ENCODE measurements at regions not wholly inside any gene's neighbourhood (a gene's known extent, or its start where the extent isn't known, plus 50 kb on each side); places are given as distances from the start of the nearest gene placed in this dataset.
"Not testable (repeated sequence)": the region's sequence is repeated elsewhere in the genome, so short reads cannot be mapped to it uniquely, and the experiment has no call there.

DNA sequence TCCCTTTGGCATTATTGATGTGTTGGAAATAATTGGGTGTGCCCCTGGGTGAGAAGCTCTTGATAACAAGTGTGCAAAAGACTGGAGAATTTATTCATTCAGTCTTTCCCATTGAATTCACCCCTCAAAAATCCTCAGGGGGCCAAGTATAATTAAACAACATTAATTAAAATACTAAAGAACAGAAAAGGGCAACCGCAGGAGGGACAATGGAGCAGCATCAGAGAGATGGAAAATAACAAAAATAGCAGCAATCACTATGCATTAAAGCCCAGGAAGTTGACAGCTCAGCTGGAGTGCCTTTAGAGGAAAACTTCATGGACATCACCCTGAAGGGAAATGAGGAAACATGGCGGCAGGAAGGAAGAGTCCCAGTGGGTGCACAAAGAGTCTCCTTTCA is 227.6 kb downstream of the MINAR1 start:
- DNase-seq (ENCODE audit: low spot score) = no peak

- no peak for DNase-seq (ENCODE audit: low spot score)
Measured at GRCh38 chr15:79661411-79661810, 229.3 kb downstream of the MINAR1 start.

DNA sequence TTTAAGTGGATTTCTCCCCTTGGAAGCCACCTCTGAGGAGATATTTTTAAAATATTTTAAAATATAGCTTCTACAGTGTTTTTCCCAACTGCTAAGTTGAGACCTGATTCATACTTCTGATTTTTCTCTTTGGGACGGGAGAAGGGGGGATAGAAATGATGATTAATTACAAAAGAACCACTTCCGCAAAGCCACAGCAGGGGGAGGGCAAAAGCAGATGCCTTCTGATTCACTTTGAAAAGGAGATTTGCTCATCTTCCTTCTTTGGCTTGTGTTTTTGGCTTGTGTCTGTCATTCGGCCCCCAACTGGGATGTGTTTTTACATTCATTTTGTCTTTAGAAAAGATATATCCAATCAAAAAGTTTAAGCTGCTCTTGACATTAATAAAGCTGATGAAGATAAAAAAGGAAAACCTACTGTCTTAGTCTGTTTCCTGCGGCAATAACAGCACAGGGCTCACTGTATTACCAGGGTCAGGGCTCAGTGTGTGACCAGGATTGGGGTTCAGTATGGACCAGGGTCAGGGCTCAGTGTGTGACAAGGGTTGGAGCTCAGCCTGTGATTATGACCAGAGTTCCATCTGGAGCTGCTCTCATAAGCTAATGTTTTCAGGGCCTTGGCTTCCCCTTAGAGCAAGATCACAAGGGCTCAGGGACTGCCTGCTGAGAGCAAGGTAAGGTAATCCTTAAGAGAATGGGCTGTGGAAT is 223.2 kb downstream of the MTHFS start:
- no peak for DNase-seq (ENCODE audit: low spot score)

DNA sequence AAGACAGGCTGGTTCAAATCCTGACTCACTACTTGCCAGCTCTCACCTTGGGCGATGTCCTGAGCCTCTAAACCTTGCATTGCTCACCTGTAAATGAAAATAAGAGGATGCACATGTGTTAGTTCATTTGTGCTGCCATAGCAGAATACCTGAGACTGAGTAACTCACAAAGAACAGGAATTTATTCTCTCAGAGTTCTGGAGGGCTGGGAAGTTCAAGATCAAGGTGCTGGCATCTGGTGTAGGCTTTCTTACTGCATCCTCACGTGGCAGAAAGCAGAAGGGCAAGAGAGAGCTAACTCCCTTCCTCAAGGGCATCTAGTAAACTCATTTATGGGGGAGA is 222.7 kb downstream of the MTHFS start:
- no peak for DNase-seq (ENCODE audit: low spot score)

DNA sequence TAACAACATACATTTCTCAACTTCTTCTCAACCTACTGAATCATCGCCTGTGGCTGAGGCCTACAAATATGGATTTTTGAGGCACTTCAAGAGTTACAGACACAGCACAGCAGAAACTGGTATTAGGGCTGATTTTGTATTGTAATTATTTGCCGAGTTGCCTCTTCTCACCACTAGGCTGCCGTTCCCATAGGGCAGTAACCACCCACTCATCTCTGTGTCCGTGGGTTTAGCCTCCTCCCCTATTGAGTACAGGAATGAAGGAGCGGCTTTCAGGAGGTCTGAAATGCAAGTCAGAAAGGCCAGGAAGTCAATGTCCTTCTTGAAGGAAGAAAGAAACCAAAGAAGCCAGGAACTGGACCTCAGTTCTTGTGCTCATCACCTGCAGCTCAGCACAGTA is 220.8 kb downstream of the MTHFS start:
- no peak for DNase-seq (ENCODE audit: low spot score)

GRCh38 chr15:79676621-79677020 is 220.2 kb downstream of the MTHFS start:
- DNase-seq (ENCODE audit: low spot score) = no peak

GRCh38 chr15:79677241-79677640 is 219.6 kb downstream of the MTHFS start:
- DNase-seq (ENCODE audit: low spot score) = no peak

GRCh38 chr15:79678032-79678701 is 218.6 kb downstream of the MTHFS start:
- DNase-seq (ENCODE audit: low spot score) = no peak

DNA sequence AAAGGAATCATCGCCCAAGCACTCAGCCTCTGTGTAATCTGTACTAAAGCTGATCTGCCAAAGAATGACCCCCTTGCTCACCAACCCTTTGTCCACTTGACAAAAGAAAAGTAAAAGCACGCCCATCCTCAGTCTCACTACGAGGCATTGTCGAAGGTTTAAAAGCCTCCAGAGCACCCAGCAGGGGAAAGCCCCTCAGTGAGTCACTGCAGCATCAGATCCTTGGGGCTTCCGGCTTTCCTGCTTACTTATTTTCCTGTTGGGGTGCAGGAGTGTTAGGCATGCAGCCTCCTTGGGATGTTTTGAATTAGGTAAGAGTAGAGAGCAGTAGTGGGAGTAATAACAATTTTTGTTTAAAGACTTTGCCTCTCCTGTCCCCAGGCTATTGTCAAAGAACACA is 216.1 kb downstream of the MTHFS start:
- no peak for DNase-seq (ENCODE audit: low spot score)

- no peak for DNase-seq (ENCODE audit: low spot score)
Measured at GRCh38 chr15:79682285-79682684, 214.5 kb downstream of the MTHFS start.

DNA sequence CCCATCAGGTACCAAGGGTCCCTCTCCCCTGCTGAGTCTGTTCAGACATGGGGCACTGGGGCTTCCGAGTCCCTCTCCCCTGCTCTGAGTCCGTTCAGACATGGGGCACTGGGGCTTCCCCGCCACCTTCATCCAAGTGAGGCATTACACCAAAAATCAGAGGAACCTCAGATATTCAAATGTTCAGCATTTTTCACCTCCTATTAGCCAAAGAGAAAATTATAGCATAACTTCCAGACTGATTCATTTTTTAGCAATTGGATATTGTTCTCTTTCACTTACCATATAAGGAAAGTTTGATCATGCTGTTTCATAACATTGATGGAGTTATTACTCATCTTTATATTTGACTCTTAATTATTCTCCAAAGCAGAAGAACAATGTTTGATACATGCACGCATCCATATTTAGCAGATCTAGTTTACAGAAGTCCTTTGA is 213.9 kb downstream of the MTHFS start:
- DNase-seq (ENCODE audit: low spot score) = no peak

DNA sequence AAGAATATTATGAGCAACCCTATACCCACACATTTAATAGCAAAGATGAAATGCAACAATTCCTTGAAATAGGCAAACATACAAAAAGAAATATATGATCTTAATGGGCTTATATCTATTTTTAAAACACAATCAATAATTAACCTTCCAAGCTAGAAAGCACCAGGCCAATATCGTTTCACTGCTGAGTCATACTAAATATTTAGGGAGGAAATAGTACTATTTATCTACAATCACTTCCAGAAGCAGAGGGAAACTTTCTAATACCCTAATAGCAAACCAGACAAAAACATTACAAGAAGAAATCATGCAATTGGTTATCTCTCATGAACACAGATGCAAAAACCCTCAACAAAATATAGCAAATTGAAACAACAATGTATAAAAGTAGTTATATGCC is 207.8 kb downstream of the MTHFS start:
- DNase-seq (ENCODE audit: low spot score) = no peak

GRCh38 chr15:79700951-79701480 is 195.8 kb downstream of the MTHFS start:
- no peak for DNase-seq (ENCODE audit: low spot score)

DNA sequence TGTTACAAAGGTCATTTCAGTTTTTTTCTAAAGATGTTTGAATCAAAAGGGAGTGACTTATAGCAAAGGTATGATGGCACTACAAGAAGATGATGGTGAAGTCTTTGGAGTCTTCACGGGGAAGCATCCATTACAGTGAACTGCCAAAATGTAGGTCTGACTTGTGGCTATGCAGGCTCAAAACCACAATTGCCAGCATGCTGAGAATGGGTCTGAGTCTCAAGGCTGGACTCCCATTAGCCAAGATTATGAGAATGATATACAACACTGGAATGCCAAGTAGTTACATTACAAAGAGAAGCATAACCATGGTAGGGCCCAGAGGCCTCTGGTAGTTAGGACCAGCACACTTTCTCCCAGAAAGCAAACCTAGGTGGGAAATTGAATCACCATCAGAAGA is 194.2 kb downstream of the MTHFS start:
- no peak for DNase-seq (ENCODE audit: low spot score)

GRCh38 chr15:79721256-79721655 is 175.6 kb downstream of the MTHFS start:
- DNase-seq (ENCODE audit: low spot score) = no peak

GRCh38 chr15:79724312-79724711 is 172.5 kb downstream of the MTHFS start:
- DNase-seq (ENCODE audit: low spot score) = no peak

DNA sequence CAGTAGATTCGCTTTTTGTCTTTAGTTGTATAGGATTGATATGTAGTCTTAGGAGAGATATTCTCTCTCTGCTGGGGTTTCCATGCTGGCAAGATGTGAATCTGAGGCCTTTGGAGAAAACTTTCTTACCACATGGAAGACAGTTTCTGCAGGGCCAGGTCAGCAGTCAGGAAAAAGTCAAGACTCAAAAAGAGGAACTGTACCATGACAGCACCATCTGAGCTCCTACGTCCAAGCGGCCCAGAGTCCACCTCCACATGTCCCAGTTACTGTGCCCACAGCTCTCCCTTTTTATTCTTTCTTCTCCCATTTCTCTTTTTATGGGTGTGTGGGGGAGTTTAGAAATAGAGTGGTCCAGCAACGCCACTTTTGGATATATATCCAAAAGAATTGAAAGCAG is 172.0 kb downstream of the MTHFS start:
- DNase-seq (ENCODE audit: low spot score) = no peak

GRCh38 chr15:79728867-79729266 is 167.9 kb downstream of the MTHFS start:
- no peak for DNase-seq (ENCODE audit: low spot score)

DNA sequence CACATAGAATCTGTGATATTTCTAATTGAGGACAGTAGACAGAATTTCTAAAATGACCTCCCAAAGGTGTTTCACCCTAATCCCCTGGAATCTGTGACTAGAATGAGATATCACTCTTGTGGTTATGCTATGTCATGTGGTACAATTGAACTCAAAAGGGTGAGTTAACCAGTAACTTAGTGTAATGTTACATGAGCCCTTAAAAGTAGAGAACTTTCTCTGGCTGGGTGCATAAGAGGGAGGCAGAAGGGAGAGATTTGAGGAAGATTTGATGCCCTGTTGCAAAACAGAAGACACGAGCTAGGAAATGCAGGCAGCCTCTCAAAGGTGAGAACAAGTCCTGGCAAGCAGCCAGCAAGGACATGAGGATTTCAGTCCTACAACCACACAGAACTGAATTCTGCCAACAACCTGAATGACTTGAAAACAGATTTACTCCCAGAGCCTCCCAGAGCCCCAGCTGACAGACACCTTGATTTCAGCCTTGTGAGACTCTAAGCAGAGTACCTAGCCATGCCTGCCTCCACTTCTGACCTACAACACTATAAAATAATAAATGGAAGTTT is 160.3 kb downstream of the MTHFS start:
- no peak for DNase-seq (ENCODE audit: low spot score)

GRCh38 chr15:79738143-79738542 is 158.7 kb downstream of the MTHFS start:
- DNase-seq (ENCODE audit: low spot score) = no peak

- no peak for DNase-seq (ENCODE audit: low spot score)
Measured at GRCh38 chr15:79740561-79740960, 156.3 kb downstream of the MTHFS start.

- no peak for DNase-seq (ENCODE audit: low spot score)
Measured at GRCh38 chr15:79743032-79743431, 153.8 kb downstream of the MTHFS start.

DNA sequence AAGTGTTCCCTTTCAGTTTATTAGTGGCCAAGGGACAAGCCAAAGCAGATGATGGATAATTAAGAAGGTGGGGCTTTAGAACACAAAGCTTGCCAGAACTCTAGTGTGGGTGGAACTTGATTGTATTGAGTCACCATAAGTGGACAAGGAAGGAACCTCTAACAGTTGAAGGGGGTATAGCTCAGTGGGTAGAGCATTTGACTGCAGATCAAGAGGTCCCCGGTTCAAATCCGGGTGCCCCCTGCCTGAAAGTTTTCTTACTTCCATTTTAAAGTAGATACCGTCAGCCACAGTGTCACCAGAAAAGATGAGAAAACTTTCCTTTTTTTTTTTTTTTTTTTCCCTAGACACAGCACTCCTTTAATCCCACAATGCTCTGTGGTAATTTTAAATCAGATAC is 152.3 kb downstream of the MTHFS start:
- DNase-seq (ENCODE audit: low spot score) = not testable (repeated sequence)
